ENCODE measurements at regions not wholly inside any gene's neighbourhood (a gene's known extent, or its start where the extent isn't known, plus 50 kb on each side); places are given as distances from the start of the nearest gene placed in this dataset.

- DNase-seq (ENCODE audit: low read depth in 4 of 4, low spot score in 1 of 4): no peak
Measured at GRCh38 chr5:40071870-40072269, 607.8 kb upstream of the PTGER4 start.

- no peak for DNase-seq (ENCODE audit: low read depth in 4 of 4, low spot score in 1 of 4)
Measured at GRCh38 chr5:40066616-40067015, 613.1 kb upstream of the PTGER4 start.

- DNase-seq (ENCODE audit: low read depth in 4 of 4, low spot score in 1 of 4): no peak
Measured at GRCh38 chr5:40052808-40053207, 626.9 kb upstream of the PTGER4 start.

- no peak for DNase-seq (ENCODE audit: low read depth in 4 of 4, low spot score in 1 of 4)
Measured at GRCh38 chr5:40046792-40047191, 622.0 kb upstream of the DAB2 start.

- no peak for DNase-seq (ENCODE audit: low read depth in 4 of 4, low spot score in 1 of 4)
Measured at GRCh38 chr5:40045429-40045828, 620.6 kb upstream of the DAB2 start.

- no peak for DNase-seq (ENCODE audit: low read depth in 4 of 4, low spot score in 1 of 4)
Measured at GRCh38 chr5:40043916-40044315, 619.1 kb upstream of the DAB2 start.

- DNase-seq (ENCODE audit: low read depth in 4 of 4, low spot score in 1 of 4): no peak
Measured at GRCh38 chr5:40041452-40041851, 616.7 kb upstream of the DAB2 start.

- DNase-seq (ENCODE audit: low read depth in 4 of 4, low spot score in 1 of 4): no peak
Measured at GRCh38 chr5:40037713-40038112, 612.9 kb upstream of the DAB2 start.

- no peak for DNase-seq (ENCODE audit: low read depth in 4 of 4, low spot score in 1 of 4)
Measured at GRCh38 chr5:40034441-40034840, 609.7 kb upstream of the DAB2 start.

- DNase-seq (ENCODE audit: low read depth in 4 of 4, low spot score in 1 of 4): no peak
Measured at GRCh38 chr5:40033411-40033810, 608.6 kb upstream of the DAB2 start.

- no peak for DNase-seq (ENCODE audit: low read depth in 4 of 4, low spot score in 1 of 4)
Measured at GRCh38 chr5:40033009-40033408, 608.2 kb upstream of the DAB2 start.

- DNase-seq (ENCODE audit: low read depth in 4 of 4, low spot score in 1 of 4): no peak
Measured at GRCh38 chr5:40030661-40031060, 605.9 kb upstream of the DAB2 start.

GRCh38 chr5:40029711-40030495 is 605.1 kb upstream of the DAB2 start:
- no peak for DNase-seq (ENCODE audit: low read depth in 4 of 4, low spot score in 1 of 4)

- DNase-seq (ENCODE audit: low read depth in 4 of 4, low spot score in 1 of 4): no peak
Measured at GRCh38 chr5:40027400-40027799, 602.6 kb upstream of the DAB2 start.

GRCh38 chr5:40025586-40025985 is 600.8 kb upstream of the DAB2 start:
- no peak for DNase-seq (ENCODE audit: low read depth in 4 of 4, low spot score in 1 of 4)

- no peak for DNase-seq (ENCODE audit: low read depth in 4 of 4, low spot score in 1 of 4)
Measured at GRCh38 chr5:40022057-40022456, 597.3 kb upstream of the DAB2 start.

- DNase-seq (ENCODE audit: low read depth in 4 of 4, low spot score in 1 of 4): no peak
Measured at GRCh38 chr5:40021007-40021406, 596.2 kb upstream of the DAB2 start.

- no peak for DNase-seq (ENCODE audit: low read depth in 4 of 4, low spot score in 1 of 4)
Measured at GRCh38 chr5:40017918-40018317, 593.1 kb upstream of the DAB2 start.

- no peak for DNase-seq (ENCODE audit: low read depth in 4 of 4, low spot score in 1 of 4)
Measured at GRCh38 chr5:40017135-40017534, 592.4 kb upstream of the DAB2 start.

GRCh38 chr5:40010436-40010835 is 585.7 kb upstream of the DAB2 start:
- no peak for DNase-seq (ENCODE audit: low read depth in 4 of 4, low spot score in 1 of 4)

GRCh38 chr5:40006260-40006659 is 581.5 kb upstream of the DAB2 start:
- no peak for DNase-seq (ENCODE audit: low read depth in 4 of 4, low spot score in 1 of 4)

- no peak for DNase-seq (ENCODE audit: low read depth in 4 of 4, low spot score in 1 of 4)
Measured at GRCh38 chr5:40001796-40002195, 577.0 kb upstream of the DAB2 start.

GRCh38 chr5:39998518-39998917 is 573.7 kb upstream of the DAB2 start:
- DNase-seq (ENCODE audit: low read depth in 4 of 4, low spot score in 1 of 4): no peak
